ENCODE measurements at regions not wholly inside any gene's neighbourhood (a gene's known extent, or its start where the extent isn't known, plus 50 kb on each side); places are given as distances from the start of the nearest gene placed in this dataset.

DNA sequence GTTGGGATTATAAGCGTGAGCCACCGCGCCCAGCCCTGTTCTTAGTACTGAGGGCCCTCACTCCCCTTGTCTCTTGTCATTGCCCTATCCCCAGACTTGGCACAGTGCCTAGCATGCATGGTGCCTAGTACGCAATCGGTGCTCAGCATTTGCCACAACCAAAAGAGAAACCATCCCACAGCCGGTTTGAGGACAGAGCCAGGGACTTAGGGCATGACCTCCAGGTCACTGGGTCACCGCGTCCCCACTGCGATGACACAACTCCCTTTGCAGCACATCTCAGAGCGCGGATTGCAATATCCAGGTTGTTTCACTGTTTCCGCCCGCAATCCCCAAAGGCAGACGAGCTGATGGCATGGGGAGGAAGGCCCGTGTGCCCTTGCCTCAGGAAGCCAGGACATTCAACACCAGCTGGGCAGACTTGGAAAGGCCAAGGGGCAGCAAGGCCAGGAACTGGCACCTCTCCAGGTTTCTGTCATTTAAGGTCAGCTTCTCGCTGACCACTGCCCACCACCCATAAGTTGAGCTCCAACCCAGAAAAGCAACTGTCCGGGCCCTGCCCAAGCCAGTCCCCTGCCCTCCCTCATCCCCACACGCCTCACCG lies 274.5 kb downstream of the MRTFB start:
- no peak overlapping the region for H3K9ac ChIP-seq (ENCODE audit: low read depth, low read length, poor library complexity, severe bottlenecking)
- H2AFZ ChIP-seq (ENCODE audit: low read length): no peak overlapping the region
- no peaks in the 10 kb centered on the region for H4K20me1 ChIP-seq (ENCODE audit: insufficient read depth, low read length, poor library complexity, severe bottlenecking)
- H3F3A ChIP-seq (ENCODE audit: low read depth): no peaks in the 10 kb centered on the region
- H3K4me2 ChIP-seq (ENCODE audit: low read depth, low read length, poor library complexity, severe bottlenecking): no peak overlapping the region
- no peaks in the 10 kb centered on the region for H3K4me1 ChIP-seq (ENCODE audit: insufficient read depth, low read length, poor library complexity, severe bottlenecking)
- no peaks in the 10 kb centered on the region for H3K36me3 ChIP-seq (ENCODE audit: insufficient read depth, low read length)
- H3K9me2 ChIP-seq (replicated peaks; ENCODE audit: low read depth, low read length): no peaks in the 10 kb centered on the region
- no peak overlapping the region for H3K4me3 ChIP-seq (ENCODE audit: low read length, poor library complexity, severe bottlenecking)
- H3K9me3 ChIP-seq (ENCODE audit: insufficient read depth, low read depth, low read length): no peaks in the 10 kb centered on the region
- TF ChIP-seq, protein P1, sequence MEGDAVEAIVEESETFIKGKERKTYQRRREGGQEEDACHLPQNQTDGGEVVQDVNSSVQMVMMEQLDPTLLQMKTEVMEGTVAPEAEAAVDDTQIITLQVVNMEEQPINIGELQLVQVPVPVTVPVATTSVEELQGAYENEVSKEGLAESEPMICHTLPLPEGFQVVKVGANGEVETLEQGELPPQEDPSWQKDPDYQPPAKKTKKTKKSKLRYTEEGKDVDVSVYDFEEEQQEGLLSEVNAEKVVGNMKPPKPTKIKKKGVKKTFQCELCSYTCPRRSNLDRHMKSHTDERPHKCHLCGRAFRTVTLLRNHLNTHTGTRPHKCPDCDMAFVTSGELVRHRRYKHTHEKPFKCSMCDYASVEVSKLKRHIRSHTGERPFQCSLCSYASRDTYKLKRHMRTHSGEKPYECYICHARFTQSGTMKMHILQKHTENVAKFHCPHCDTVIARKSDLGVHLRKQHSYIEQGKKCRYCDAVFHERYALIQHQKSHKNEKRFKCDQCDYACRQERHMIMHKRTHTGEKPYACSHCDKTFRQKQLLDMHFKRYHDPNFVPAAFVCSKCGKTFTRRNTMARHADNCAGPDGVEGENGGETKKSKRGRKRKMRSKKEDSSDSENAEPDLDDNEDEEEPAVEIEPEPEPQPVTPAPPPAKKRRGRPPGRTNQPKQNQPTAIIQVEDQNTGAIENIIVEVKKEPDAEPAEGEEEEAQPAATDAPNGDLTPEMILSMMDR (conservative IDR thresholded peaks at IDR 0.05; ENCODE audit: low read length): no peak
- no peak for TF ChIP-seq EZH2phosphoT487 (IDR thresholded peaks at IDR 0.05; ENCODE audit: borderline replicate concordance)
- no peaks in the 10 kb centered on the region for H3K27me3 ChIP-seq (ENCODE audit: insufficient read depth, low read length, poor library complexity, severe bottlenecking)
- H3K79me2 ChIP-seq (ENCODE audit: insufficient read depth, low read length): no peaks in the 10 kb centered on the region

GRCh38 chr16:14344945-14345344 lies 273.8 kb downstream of the MRTFB start:
- no peaks in the 10 kb centered on the region for H3K27me3 ChIP-seq (ENCODE audit: insufficient read depth, low read length, poor library complexity, severe bottlenecking)
- no peaks in the 10 kb centered on the region for H3K36me3 ChIP-seq (ENCODE audit: insufficient read depth, low read length)
- H3K4me2 ChIP-seq (ENCODE audit: low read depth, low read length, poor library complexity, severe bottlenecking): no peak overlapping the region
- TF ChIP-seq, protein P1 (conservative IDR thresholded peaks at IDR 0.05; ENCODE audit: low read length): no peak
- TF ChIP-seq EZH2phosphoT487 (IDR thresholded peaks at IDR 0.05; ENCODE audit: borderline replicate concordance): no peak
- no peaks in the 10 kb centered on the region for H3K9me3 ChIP-seq (ENCODE audit: insufficient read depth, low read depth, low read length)
- no peaks in the 10 kb centered on the region for H4K20me1 ChIP-seq (ENCODE audit: insufficient read depth, low read length, poor library complexity, severe bottlenecking)
- no peaks in the 10 kb centered on the region for H3F3A ChIP-seq (ENCODE audit: low read depth)
- no peaks in the 10 kb centered on the region for H3K4me1 ChIP-seq (ENCODE audit: insufficient read depth, low read length, poor library complexity, severe bottlenecking)
- no peaks in the 10 kb centered on the region for H3K9me2 ChIP-seq (replicated peaks; ENCODE audit: low read depth, low read length)
- no peaks in the 10 kb centered on the region for H3K79me2 ChIP-seq (ENCODE audit: insufficient read depth, low read length)
- no peak overlapping the region for H3K4me3 ChIP-seq (ENCODE audit: low read length, poor library complexity, severe bottlenecking)
- no peak overlapping the region for H2AFZ ChIP-seq (ENCODE audit: low read length)
- H3K9ac ChIP-seq (ENCODE audit: low read depth, low read length, poor library complexity, severe bottlenecking): no peak overlapping the region

GRCh38 chr16:14344292-14344691 lies 273.2 kb downstream of the MRTFB start:
- H3K9me3 ChIP-seq (ENCODE audit: insufficient read depth, low read depth, low read length): no peaks in the 10 kb centered on the region
- no peak overlapping the region for H2AFZ ChIP-seq (ENCODE audit: low read length)
- no peak overlapping the region for H3K9ac ChIP-seq (ENCODE audit: low read depth, low read length, poor library complexity, severe bottlenecking)
- TF ChIP-seq, protein P1 (conservative IDR thresholded peaks at IDR 0.05; ENCODE audit: low read length): no peak
- TF ChIP-seq EZH2phosphoT487 (IDR thresholded peaks at IDR 0.05; ENCODE audit: borderline replicate concordance): no peak
- H3K27me3 ChIP-seq (ENCODE audit: insufficient read depth, low read length, poor library complexity, severe bottlenecking): no peaks in the 10 kb centered on the region
- H4K20me1 ChIP-seq (ENCODE audit: insufficient read depth, low read length, poor library complexity, severe bottlenecking): no peaks in the 10 kb centered on the region
- no peaks in the 10 kb centered on the region for H3K79me2 ChIP-seq (ENCODE audit: insufficient read depth, low read length)
- H3K9me2 ChIP-seq (replicated peaks; ENCODE audit: low read depth, low read length): no peaks in the 10 kb centered on the region
- H3K36me3 ChIP-seq (ENCODE audit: insufficient read depth, low read length): no peaks in the 10 kb centered on the region
- no peaks in the 10 kb centered on the region for H3K4me1 ChIP-seq (ENCODE audit: insufficient read depth, low read length, poor library complexity, severe bottlenecking)
- no peak overlapping the region for H3K4me3 ChIP-seq (ENCODE audit: low read length, poor library complexity, severe bottlenecking)
- no peaks in the 10 kb centered on the region for H3F3A ChIP-seq (ENCODE audit: low read depth)
- no peak overlapping the region for H3K4me2 ChIP-seq (ENCODE audit: low read depth, low read length, poor library complexity, severe bottlenecking)

All from Loucy (cell line).